Uterus (tissue), 2 donors: ENCODE measurements at regions not wholly inside any gene's neighbourhood (a gene's known extent, or its start where the extent isn't known, plus 50 kb on each side); places are given as distances from the start of the nearest gene placed in this dataset.

ENCODE experiments used
- POLR2A ChIP-seq, 2 donors: fragments of 450-650 bp; IDR thresholded peaks; one replicate each; pipeline ENCODE4 v1.6.1; 2016; ENCODE audit warnings: antibody characterized with exemption in 2 of 2, mild to moderate bottlenecking in 1 of 2, moderate library complexity in 1 of 2
- TF ChIP-seq, protein P1 (sequence below), 4 experiments: fragments of 200-600 bp in 2 of 4; fragments of 450-650 bp in 2 of 4; sonication (generic) in 2 of 4; IDR thresholded peaks; one replicate each; pipeline ENCODE4 v1.5.1; 2016 to 2019; ENCODE audit warnings: antibody characterized with exemption in 4 of 4, mild to moderate bottlenecking in 2 of 4, moderate library complexity in 1 of 4

DNA sequence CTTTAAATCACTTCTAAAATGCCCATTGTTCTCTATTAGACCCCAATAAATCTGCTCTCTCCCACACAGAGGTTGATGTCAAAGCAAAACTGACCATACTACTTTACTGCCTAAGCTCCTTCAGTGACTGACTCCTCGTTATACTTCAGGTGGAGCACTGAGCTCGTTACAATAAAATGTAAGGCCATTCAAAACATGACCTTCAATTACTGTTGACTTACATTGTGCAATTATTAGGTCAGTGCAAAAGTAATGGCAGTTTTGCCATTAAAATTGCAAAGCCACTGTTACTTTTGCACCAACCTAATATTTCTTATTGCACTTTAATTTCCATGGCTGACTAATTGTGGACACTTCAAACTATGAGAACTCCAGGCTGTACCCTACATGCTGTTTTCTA, 314.9 kb downstream of the MZT1 start:
- TF ChIP-seq, protein P1, sequence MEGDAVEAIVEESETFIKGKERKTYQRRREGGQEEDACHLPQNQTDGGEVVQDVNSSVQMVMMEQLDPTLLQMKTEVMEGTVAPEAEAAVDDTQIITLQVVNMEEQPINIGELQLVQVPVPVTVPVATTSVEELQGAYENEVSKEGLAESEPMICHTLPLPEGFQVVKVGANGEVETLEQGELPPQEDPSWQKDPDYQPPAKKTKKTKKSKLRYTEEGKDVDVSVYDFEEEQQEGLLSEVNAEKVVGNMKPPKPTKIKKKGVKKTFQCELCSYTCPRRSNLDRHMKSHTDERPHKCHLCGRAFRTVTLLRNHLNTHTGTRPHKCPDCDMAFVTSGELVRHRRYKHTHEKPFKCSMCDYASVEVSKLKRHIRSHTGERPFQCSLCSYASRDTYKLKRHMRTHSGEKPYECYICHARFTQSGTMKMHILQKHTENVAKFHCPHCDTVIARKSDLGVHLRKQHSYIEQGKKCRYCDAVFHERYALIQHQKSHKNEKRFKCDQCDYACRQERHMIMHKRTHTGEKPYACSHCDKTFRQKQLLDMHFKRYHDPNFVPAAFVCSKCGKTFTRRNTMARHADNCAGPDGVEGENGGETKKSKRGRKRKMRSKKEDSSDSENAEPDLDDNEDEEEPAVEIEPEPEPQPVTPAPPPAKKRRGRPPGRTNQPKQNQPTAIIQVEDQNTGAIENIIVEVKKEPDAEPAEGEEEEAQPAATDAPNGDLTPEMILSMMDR (IDR thresholded peaks at IDR 0.05): no peak
- no peak for TF ChIP-seq POLR2A (IDR thresholded peaks at IDR 0.05)
